ENCODE measurements at regions not wholly inside any gene's neighbourhood (a gene's known extent, or its start where the extent isn't known, plus 50 kb on each side); places are given as distances from the start of the nearest gene placed in this dataset.

GRCh38 chr10:33388785-33389184 is 54.3 kb upstream of the NRP1 start:
- Histone ChIP-seq H4K8ac (ENCODE audit: extremely low read depth, insufficient read depth, low read length) (no peak overlapping the region), H3K79me2 (ENCODE audit: control insufficient read depth in 1 of 2, insufficient read depth in 2 of 2, low read length in 2 of 2) (no peaks in the 10 kb centered on the region), H2AK5ac (ENCODE audit: low read depth, low read length) (no peak overlapping the region), H4K5ac (ENCODE audit: insufficient read length, low read depth, low read length) (no peak overlapping the region), H3K36me3 (ENCODE audit: control insufficient read depth in 2 of 4, insufficient read depth in 4 of 4, low read length in 3 of 4) (no peaks in the 10 kb centered on the region), H3K4me1 (replicated peaks in 1 of 4; ENCODE audit: control insufficient read depth in 3 of 4, insufficient read depth in 4 of 4, low read length in 3 of 4) (peaks cover 0 to 3% (median 0%) of the 10 kb centered on the region in 4 experiments; a peak in 1 of 7 replicates), H3K9ac (replicated peaks in 1 of 4; ENCODE audit: extremely low read depth in 1 of 4, low read depth in 3 of 4, low read length in 3 of 4) (no peak overlapping the region), H4K20me1 (replicated peaks in 1 of 2; ENCODE audit: control insufficient read depth in 1 of 2, insufficient read depth in 2 of 2, low read length in 2 of 2) (no peaks in the 10 kb centered on the region), H3K23ac (ENCODE audit: insufficient read length) (no peak overlapping the region), H2BK20ac (ENCODE audit: low read length) (no peak overlapping the region), H4K91ac (replicated peaks; ENCODE audit: insufficient read length, low read length) (no peak overlapping the region), H3K4me3 (ENCODE audit: extremely low read depth in 1 of 4, insufficient read depth in 2 of 4, low read depth in 3 of 4, low read length in 4 of 4) (no peak overlapping the region), H3K79me1 (ENCODE audit: low read depth, low read length) (no peaks in the 10 kb centered on the region), H2BK120ac (replicated peaks; ENCODE audit: low read depth, low read length) (no peak overlapping the region), H3K27ac (ENCODE audit: low read depth, low read length) (no peak overlapping the region), H3K23me2 (ENCODE audit: low read depth, low read length) (no peaks in the 10 kb centered on the region), H2BK5ac (ENCODE audit: low read depth, low read length) (no peak overlapping the region), H3K27me3 (replicated peaks in 1 of 4; ENCODE audit: control insufficient read depth in 3 of 4, extremely low read depth in 1 of 4, insufficient read depth in 3 of 4, low read length in 3 of 4) (no peaks in the 10 kb centered on the region), H3K14ac (ENCODE audit: insufficient read length) (no peak overlapping the region), H2AFZ (ENCODE audit: low read length) (no peak overlapping the region), H3K9me3 (ENCODE audit: insufficient read depth in 2 of 2, low read depth in 1 of 2, low read length in 1 of 2) (no peaks in the 10 kb centered on the region), H3K56ac (replicated peaks; ENCODE audit: insufficient read length, low read depth, low read length) (no peak overlapping the region), H3K18ac (ENCODE audit: extremely low read depth, low read length) (no peak overlapping the region), H2BK15ac (ENCODE audit: low read length) (no peak overlapping the region), H2BK12ac (ENCODE audit: low read depth, low read length) (no peak overlapping the region), H3K4me2 (ENCODE audit: insufficient read depth in 1 of 2, low read depth in 2 of 2, low read length in 2 of 2) (no peak overlapping the region), H3K4ac (replicated peaks; ENCODE audit: insufficient read length, low read depth, low read length) (no peak overlapping the region)
- DNase-seq (ENCODE audit: low read depth in 1 of 2, low spot score in 2 of 2), result no peak
- ChIA-PET CTCF (ENCODE audit: partially characterized antibody) (interaction anchor here (0.7 to 2.3 kb wide), 2 partner anchors 16 to 18 kb away, joined by 3 to 5 read pairs; no protein-coding TSS in a partner anchor), POLR2A (ENCODE audit: partially characterized antibody) (no interaction called here)
- 97% methylated on average over 4 of the region's 4 CpGs; no CpG with 5 or more reads in 1 of the 2 experiments for WGBS, 2 experiments (ENCODE audit: extremely low coverage in 1 of 2, insufficient coverage in 1 of 2, insufficient read length in 1 of 2, insufficient replicate concordance in 2 of 2, low coverage in 1 of 2, low lambda C conversion rate in 2 of 2, missing lambda C conversion rate in 1 of 2)
- no peak for FAIRE-seq
- TF ChIP-seq GTF2F1 (IDR thresholded peaks at IDR 0.05; ENCODE audit: borderline replicate concordance, low read depth, low read length), result no peak
- TF ChIP-seq TEAD4 (IDR thresholded peaks at IDR 0.05; ENCODE audit: low read depth, low read length), result no peak
- TF ChIP-seq POLR2AphosphoS5 (IDR thresholded peaks at IDR 0.05; ENCODE audit: low read depth, low read length), result no peak
- no peak for TF ChIP-seq CREB1 (IDR thresholded peaks at IDR 0.05)
- TF ChIP-seq HDAC2 (IDR thresholded peaks at IDR 0.05; ENCODE audit: borderline replicate concordance in 1 of 2, low read depth in 2 of 2, low read length in 2 of 2), result no peak
- TF ChIP-seq CBX8 (IDR thresholded peaks at IDR 0.05; ENCODE audit: borderline replicate concordance, low read depth, low read length), result no peak
- no peak for TF ChIP-seq NRF1 (IDR thresholded peaks at IDR 0.05; ENCODE audit: low read depth, low read length)

Data from H1 (cell line).